Right atrium auricular region (tissue), 2 donors: ENCODE measurements at regions not wholly inside any gene's neighbourhood (a gene's known extent, or its start where the extent isn't known, plus 50 kb on each side); places are given as distances from the start of the nearest gene placed in this dataset.

Source experiments
- DNase-seq: peaks from one replicate; pipeline ENCODE4 v3.0.0-alpha.2; 2019; ENCODE audit warnings: low spot score
- H3K27ac ChIP-seq, 2 donors: fragments of 200-600 bp; sonication (generic); 1 replicate in 1 of 2; 2 replicates in 1 of 2; pipeline ENCODE4 v1.5.1; 2016 to 2019
- H3K27me3 ChIP-seq, 2 donors: fragments of 200-600 bp; sonication (generic); one replicate each; pipeline versions ENCODE4 v1.5.1 to v1.6.0; 2017 to 2019
- H3K36me3 ChIP-seq: fragments of 200-600 bp; sonication (generic); one replicate; pipeline ENCODE4 v1.5.1; 2016
- H3K4me1 ChIP-seq, 2 donors: fragments of 200-600 bp; sonication (generic); one replicate each; pipeline versions ENCODE4 v1.5.1 to v1.6.0; 2017 to 2019
- H3K4me3 ChIP-seq, 2 donors: fragments of 200-600 bp; sonication (generic); 1 replicate in 1 of 2; 2 replicates in 1 of 2; pipeline ENCODE4 v1.5.1; 2017 to 2019; ENCODE audit warnings: mild to moderate bottlenecking in 1 of 2, moderate library complexity in 1 of 2
- H3K9me3 ChIP-seq, 2 donors: fragments of 200-600 bp; sonication (generic); one replicate each; pipeline ENCODE4 v1.5.1; 2019
- CTCF ChIP-seq, 2 donors: fragments of 200-600 bp; sonication (generic); IDR thresholded peaks; one replicate each; pipeline ENCODE4 v1.5.1; 2019; ENCODE audit warnings: antibody characterized with exemption in 2 of 2

GRCh38 chr7:16178585-16178984, 242.8 kb downstream of the CRPPA start:
- Histone ChIP-seq H3K27ac (no peak overlapping the region), H3K9me3 (no peaks in the 10 kb centered on the region), H3K4me3 (no peak overlapping the region), H3K4me1 (no peaks in the 10 kb centered on the region), H3K27me3 (no peaks in the 10 kb centered on the region), H3K36me3 (no peaks in the 10 kb centered on the region)
- no peak for DNase-seq
- TF ChIP-seq CTCF (IDR thresholded peaks at IDR 0.05) = no peak

- H3K4me1 ChIP-seq = no peaks in the 10 kb centered on the region
- DNase-seq = no peak
- TF ChIP-seq CTCF (IDR thresholded peaks at IDR 0.05) = no peak
- no peaks in the 10 kb centered on the region for H3K9me3 ChIP-seq
- H3K36me3 ChIP-seq = no peaks in the 10 kb centered on the region
- no peaks in the 10 kb centered on the region for H3K27me3 ChIP-seq
- no peak overlapping the region for H3K27ac ChIP-seq
- H3K4me3 ChIP-seq = no peak overlapping the region
Observed at GRCh38 chr7:16178092-16178491, 243.2 kb downstream of the CRPPA start.

GRCh38 chr7:16174253-16174652, 247.1 kb downstream of the CRPPA start:
- Histone ChIP-seq H3K4me1 (no peaks in the 10 kb centered on the region), H3K4me3 (no peak overlapping the region), H3K9me3 (no peaks in the 10 kb centered on the region), H3K27me3 (no peaks in the 10 kb centered on the region), H3K36me3 (no peaks in the 10 kb centered on the region), H3K27ac (no peak overlapping the region)
- no peak for TF ChIP-seq CTCF (IDR thresholded peaks at IDR 0.05)
- DNase-seq = no peak

DNA sequence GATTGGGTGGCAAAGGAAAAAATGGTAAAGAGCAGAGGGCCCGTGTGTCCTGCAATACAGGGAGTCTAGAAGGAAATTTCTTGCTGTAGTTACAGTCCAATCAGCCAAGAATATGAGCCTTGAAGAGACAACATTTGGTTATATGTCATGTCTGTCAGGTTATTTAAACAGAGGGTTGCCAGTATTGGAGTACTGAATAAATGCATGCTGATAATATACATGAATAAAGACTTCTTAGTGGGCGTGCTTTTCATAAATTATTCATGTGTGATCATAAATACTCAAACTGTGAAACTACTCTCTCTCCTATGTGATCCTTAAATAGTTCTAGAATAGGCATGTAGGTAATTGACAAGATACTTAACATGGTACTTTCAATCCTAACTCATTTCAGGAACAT, 249.0 kb downstream of the CRPPA start:
- H3K27ac ChIP-seq = no peak overlapping the region
- H3K36me3 ChIP-seq = no peaks in the 10 kb centered on the region
- H3K4me1 ChIP-seq = no peaks in the 10 kb centered on the region
- no peaks in the 10 kb centered on the region for H3K9me3 ChIP-seq
- no peak for TF ChIP-seq CTCF (IDR thresholded peaks at IDR 0.05)
- no peak overlapping the region for H3K4me3 ChIP-seq
- no peak for DNase-seq
- H3K27me3 ChIP-seq = no peaks in the 10 kb centered on the region

DNA sequence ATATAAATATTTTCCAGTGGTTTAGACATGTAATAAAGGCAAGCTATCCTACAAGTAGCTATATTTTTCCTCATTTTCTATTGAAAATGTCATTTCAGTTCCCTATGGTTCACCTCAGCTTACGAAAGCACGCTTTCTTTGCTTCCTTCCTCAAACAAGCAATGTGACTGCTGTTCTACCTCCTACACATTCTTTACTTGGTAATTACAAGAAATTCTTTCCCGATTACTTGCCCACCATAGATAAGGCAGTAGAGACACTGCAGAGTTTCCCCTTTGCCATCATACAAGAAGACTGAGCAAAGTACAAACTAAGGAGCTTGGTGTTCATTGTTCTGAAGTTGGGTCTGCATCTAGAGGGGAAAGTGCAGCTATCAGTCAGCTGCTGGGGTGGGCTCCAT, 249.4 kb downstream of the CRPPA start:
- no peaks in the 10 kb centered on the region for H3K36me3 ChIP-seq
- TF ChIP-seq CTCF (IDR thresholded peaks at IDR 0.05) = no peak
- no peaks in the 10 kb centered on the region for H3K4me1 ChIP-seq
- no peak overlapping the region for H3K27ac ChIP-seq
- DNase-seq = no peak
- H3K4me3 ChIP-seq = no peak overlapping the region
- H3K9me3 ChIP-seq = no peaks in the 10 kb centered on the region
- no peaks in the 10 kb centered on the region for H3K27me3 ChIP-seq

- H3K27ac ChIP-seq = no peak overlapping the region
- no peak overlapping the region for H3K4me3 ChIP-seq
- no peaks in the 10 kb centered on the region for H3K36me3 ChIP-seq
- no peak for TF ChIP-seq CTCF (IDR thresholded peaks at IDR 0.05)
- H3K27me3 ChIP-seq = no peaks in the 10 kb centered on the region
- H3K4me1 ChIP-seq = no peaks in the 10 kb centered on the region
- H3K9me3 ChIP-seq = no peaks in the 10 kb centered on the region
- DNase-seq = no peak
Observed at GRCh38 chr7:16170671-16171070, 250.7 kb downstream of the CRPPA start.
